SK-N-SH (cell line): ENCODE measurements at regions not wholly inside any gene's neighbourhood (a gene's known extent, or its start where the extent isn't known, plus 50 kb on each side); places are given as distances from the start of the nearest gene placed in this dataset.

ENCODE experiments used
- CTCF ChIA-PET: fragments of 300-600, 350-600 bp; formaldehyde crosslinking; extraction: SDS; loops from one replicate; lab custom pipeline; 2021; lab: Yijun Ruan, JAX
- POLR2A ChIA-PET: fragments of 350-600 bp; sonication (Branson Sonifier 250); formaldehyde crosslinking; extraction: SDS; loops from one replicate; lab custom pipeline; 2020; ENCODE audit warnings: antibody characterized with exemption, inconsistent platforms; lab: Yijun Ruan, JAX
- DNase-seq: peaks from one replicate; pipeline ENCODE4 v3.0.0; 2012
- H2AFZ ChIP-seq: fragments of 200-600 bp; sonication (generic); 2 replicates; pipeline ENCODE4 v1.8.1; 2016; ENCODE audit warnings: antibody characterized with exemption, mild to moderate bottlenecking, low read depth
- H3F3A ChIP-seq: fragments of 200-600 bp; sonication (generic); replicated peaks from 2 replicates; pipeline ENCODE3; 2016; ENCODE audit warnings: antibody characterized with exemption, mild to moderate bottlenecking; ENCODE audit not compliant: insufficient read depth
- H3K27ac ChIP-seq, 2 experiments: fragments of 200-500 bp in 1 of 2; fragments of 200-600 bp in 1 of 2; sonication (Bioruptor generic) in 1 of 2; sonication (generic), shearing (Covaris generic) in 1 of 2; 2 replicates each; pipeline versions ENCODE4 v1.5.1 to v1.6.1; 2014 to 2016; ENCODE audit warnings: low read depth in 2 of 2, inconsistent platforms in 1 of 2, low read length in 1 of 2, mild to moderate bottlenecking in 1 of 2, mixed read lengths in 1 of 2
- H3K27me3 ChIP-seq: fragments of 200-600 bp; sonication (generic), shearing (Covaris generic); 2 replicates; pipeline ENCODE4 v1.6.1; 2016; ENCODE audit warnings: mixed run types; ENCODE audit not compliant: insufficient read depth
- H3K36me3 ChIP-seq, 2 experiments: fragments of 200-500 bp in 1 of 2; fragments of 200-600 bp in 1 of 2; sonication (Bioruptor generic) in 1 of 2; sonication (generic) in 1 of 2; replicated peaks in 1 of 2; 2 replicates each; pipeline versions ENCODE3 to v1.5.1; 2014 to 2016; ENCODE audit warnings: low read length in 1 of 2, mild to moderate bottlenecking in 1 of 2; ENCODE audit not compliant: insufficient read depth in 2 of 2, control insufficient read depth in 1 of 2
- H3K4me1 ChIP-seq, 2 experiments: fragments of 200-500 bp in 1 of 2; fragments of 200-600 bp in 1 of 2; sonication (Bioruptor generic) in 1 of 2; sonication (generic), shearing (Covaris generic) in 1 of 2; 2 replicates each; pipeline versions ENCODE4 v1.5.1 to v1.6.1; 2014 to 2016; ENCODE audit warnings: low read depth in 1 of 2, low read length in 1 of 2, mixed run types in 1 of 2; ENCODE audit not compliant: insufficient read depth in 2 of 2, control insufficient read depth in 1 of 2
- H3K4me2 ChIP-seq: fragments of 200-600 bp; sonication (generic), shearing (Covaris generic); 2 replicates; pipeline ENCODE4 v1.6.1; 2017; ENCODE audit warnings: mixed run types
- H3K4me3 ChIP-seq, 2 experiments: fragments of 200-500 bp in 1 of 2; fragments of 200-600 bp in 1 of 2; sonication (Bioruptor generic) in 1 of 2; sonication (generic), shearing (Covaris generic) in 1 of 2; 2 replicates each; pipeline versions ENCODE4 v1.5.1 to v1.8.1; 2014 to 2016; ENCODE audit warnings: low read depth in 2 of 2, inconsistent platforms in 1 of 2, low read length in 1 of 2, mild to moderate bottlenecking in 1 of 2, mixed read lengths in 1 of 2, moderate library complexity in 1 of 2
- H3K79me2 ChIP-seq: fragments of 200-600 bp; sonication (generic); 2 replicates; pipeline ENCODE4 v1.8.1; 2017; ENCODE audit warnings: mild to moderate bottlenecking; ENCODE audit not compliant: insufficient read depth
- H3K9ac ChIP-seq: fragments of 200-600 bp; sonication (generic); 2 replicates; pipeline ENCODE4 v1.6.1; 2017; ENCODE audit warnings: mixed run types
- H3K9me2 ChIP-seq: fragments of 200-600 bp; sonication (generic); 2 replicates; pipeline ENCODE4 v1.6.1; 2017; ENCODE audit warnings: mixed run types
- H3K9me3 ChIP-seq: fragments of 200-600 bp; sonication (generic); 2 replicates; pipeline ENCODE4 v1.6.1; 2017; ENCODE audit warnings: mixed run types, mild to moderate bottlenecking, moderate library complexity
- H4K20me1 ChIP-seq: fragments of 200-600 bp; sonication (generic); 2 replicates; pipeline ENCODE4 v1.6.1; 2017; ENCODE audit warnings: mild to moderate bottlenecking, mixed run types; ENCODE audit not compliant: insufficient read depth
- CHD2 ChIP-seq: fragments of 150-350 bp; IDR thresholded peaks from 2 replicates; pipeline ENCODE4 v1.6.1; 2018; ENCODE audit warnings: low read length; ENCODE audit not compliant: partially characterized antibody
- EZH2phosphoT487 ChIP-seq: fragments of 200-600 bp; sonication (generic); IDR thresholded peaks from 2 replicates; pipeline ENCODE4 v1.6.1; 2017; ENCODE audit warnings: low read depth, mixed run types, mild to moderate bottlenecking, antibody characterized with exemption, moderate library complexity, borderline replicate concordance
- FOSL2 ChIP-seq: IDR thresholded peaks from 2 replicates; pipeline ENCODE4 v1.4.0; 2012; ENCODE audit warnings: low read depth, mild to moderate bottlenecking, moderate library complexity, borderline replicate concordance
- FOXJ3 ChIP-seq: sonication (generic); formaldehyde crosslinking; IDR thresholded peaks from 2 replicates; pipeline ENCODE4 v1.5.1; 2020; ENCODE audit warnings: mild to moderate bottlenecking, missing genetic modification reagents
- GABPA ChIP-seq: IDR thresholded peaks from 2 replicates; pipeline ENCODE4 v1.4.0; 2012; ENCODE audit warnings: low read depth, mild to moderate bottlenecking
- GATA2 ChIP-seq: sonication (generic); formaldehyde crosslinking; IDR thresholded peaks from 2 replicates; pipeline ENCODE4 v1.5.0; 2020; ENCODE audit warnings: mild to moderate bottlenecking, missing genetic modification reagents
- IRF3 ChIP-seq: fragments of 150-350 bp; IDR thresholded peaks from 2 replicates; pipeline ENCODE4 v1.6.1; 2016; ENCODE audit warnings: mild to moderate bottlenecking, low read depth, low read length
- JUND ChIP-seq: IDR thresholded peaks from 2 replicates; pipeline ENCODE4 v1.4.0; 2012
- MAX ChIP-seq: IDR thresholded peaks from 2 replicates; pipeline ENCODE4 v1.4.0; 2012; ENCODE audit warnings: low read depth
- PBX3 ChIP-seq: IDR thresholded peaks from 2 replicates; pipeline ENCODE4; 2012
- POLR2AphosphoS5 ChIP-seq: IDR thresholded peaks from 2 replicates; pipeline ENCODE4 v1.6.1; 2012; ENCODE audit warnings: low read depth, low read length
- RAD21 ChIP-seq: IDR thresholded peaks from 2 replicates; pipeline ENCODE4 v1.6.1; 2012; ENCODE audit warnings: mild to moderate bottlenecking, low read length
- RFX5 ChIP-seq: IDR thresholded peaks from 2 replicates; pipeline ENCODE4 v1.6.1; 2012; ENCODE audit warnings: mild to moderate bottlenecking, improper control_type of control experiment, low read length
- SIN3A ChIP-seq: IDR thresholded peaks from 2 replicates; pipeline ENCODE4 v1.6.1; 2012; ENCODE audit warnings: low read depth, mild to moderate bottlenecking, low read length, moderate library complexity, borderline replicate concordance
- SMC3 ChIP-seq: IDR thresholded peaks from 2 replicates; pipeline ENCODE4 v1.6.1; 2012; ENCODE audit warnings: low read depth, low read length, improper control_type of control experiment
- TAF1 ChIP-seq: IDR thresholded peaks from 2 replicates; pipeline ENCODE4 v1.6.1; 2012; ENCODE audit warnings: low read depth, mild to moderate bottlenecking, low read length, moderate library complexity, borderline replicate concordance
- TCF12 ChIP-seq: IDR thresholded peaks from 2 replicates; pipeline ENCODE4 v1.4.0; 2012
- TEAD4 ChIP-seq: IDR thresholded peaks from 2 replicates; pipeline ENCODE4 v1.4.0; 2012; ENCODE audit warnings: mild to moderate bottlenecking, borderline replicate concordance; ENCODE audit not compliant: insufficient read depth
- YY1 ChIP-seq: IDR thresholded peaks from 2 replicates; pipeline ENCODE4 v1.4.0; 2012; ENCODE audit warnings: low read depth, mild to moderate bottlenecking
- ZBTB33 ChIP-seq: IDR thresholded peaks from 2 replicates; pipeline ENCODE4 v1.4.0; 2012; ENCODE audit warnings: low read depth, borderline replicate concordance
- WGBS: methylation state at CpG from one replicate; pipeline ENCODE4 v1.1.6; 2017; ENCODE audit warnings: low lambda C conversion rate; 5-methylcytosine and 5-hydroxymethylcytosine counted together
- TF ChIP-seq, protein P1 (sequence below): IDR thresholded peaks from 2 replicates; pipeline ENCODE4 v1.4.0; 2012; ENCODE audit warnings: low read depth, borderline replicate concordance
- TF ChIP-seq, protein P2 (sequence below): fragments of 150-350 bp; IDR thresholded peaks from 2 replicates; pipeline ENCODE4 v1.6.1; 2017; ENCODE audit warnings: antibody characterized with exemption, low read length, low read depth, borderline replicate concordance

- Histone ChIP-seq H3K36me3 (no peaks in the 10 kb centered on the region), H3K9ac (no peak overlapping the region), H3K4me3 (no peak overlapping the region), H3K4me2 (no peak overlapping the region), H3K27ac (no peak overlapping the region), H4K20me1 (no peaks in the 10 kb centered on the region), H3K4me1 (peaks cover 0 to 2% of the 10 kb centered on the region in 2 experiments; a peak in 1 of 4 replicates), H3K27me3 (no peaks in the 10 kb centered on the region), H3K79me2 (no peaks in the 10 kb centered on the region), H3F3A (no peaks in the 10 kb centered on the region), H3K9me3 (no peaks in the 10 kb centered on the region), H3K9me2 (no peaks in the 10 kb centered on the region), H2AFZ (0 out of 2 replicates have a peak overlapping the region, but pooled peaks have one; percentile 86)
- 12% methylated on average over 1 of the region's 1 CpG for WGBS
- DNase-seq: no peak
- POLR2A ChIA-PET: no interaction called here
- TF ChIP-seq JUND (no peak), TEAD4 (no peak), RFX5 (no peak), SIN3A (no peak)
- CTCF ChIA-PET: no interaction called here
Observed at GRCh38 chr7:136087881-136088280, 110.7 kb upstream of the MTPN start.

- Histone ChIP-seq H3K27ac (no peak overlapping the region), H3K4me2 (peak overlapping the region; percentile 60), H3K4me1 (peaks cover 0 to 2% of the 10 kb centered on the region in 2 experiments; a peak in 1 of 4 replicates), H3K27me3 (no peaks in the 10 kb centered on the region), H4K20me1 (no peaks in the 10 kb centered on the region), H3K9me3 (no peaks in the 10 kb centered on the region), H3F3A (no peaks in the 10 kb centered on the region), H3K36me3 (no peaks in the 10 kb centered on the region), H2AFZ (peak overlapping the region; percentile 86), H3K9me2 (no peaks in the 10 kb centered on the region), H3K9ac (peak overlapping the region; percentile 62), H3K79me2 (no peaks in the 10 kb centered on the region), H3K4me3 (peak overlapping the region; percentile 49 to 58; a peak in 3 of 4 replicates)
- ChIA-PET CTCF (interaction anchor here (0.9 to 1.1 kb wide), 2 partner anchors 29 kb away, joined by 4 to 6 read pairs; no protein-coding TSS in a partner anchor), POLR2A (no interaction called here)
- 29% methylated on average over 3 of the region's 3 CpGs for WGBS
- peak; percentile 43 for DNase-seq
- TF ChIP-seq FOSL2 (no peak), GATA2 (CRISPR knock-in tag) (no peak), TEAD4 (no peak), RFX5 (no peak), PBX3 (no peak), YY1 (no peak), TAF1 (0 out of 2 replicates have a peak, but pooled peaks have one; percentile 15), POLR2AphosphoS5 (peak; percentile 60), GABPA (no peak), CHD2 (no peak), SIN3A (no peak), ZBTB33 (no peak), EZH2phosphoT487 (no peak), TCF12 (no peak), IRF3 (peak; percentile 30; the same call in 1 of the 2 replicates), MAX (no peak), RAD21 (no peak), FOXJ3 (CRISPR knock-in tag) (no peak), JUND (no peak), SMC3 (no peak)
- TF ChIP-seq, protein P1, sequence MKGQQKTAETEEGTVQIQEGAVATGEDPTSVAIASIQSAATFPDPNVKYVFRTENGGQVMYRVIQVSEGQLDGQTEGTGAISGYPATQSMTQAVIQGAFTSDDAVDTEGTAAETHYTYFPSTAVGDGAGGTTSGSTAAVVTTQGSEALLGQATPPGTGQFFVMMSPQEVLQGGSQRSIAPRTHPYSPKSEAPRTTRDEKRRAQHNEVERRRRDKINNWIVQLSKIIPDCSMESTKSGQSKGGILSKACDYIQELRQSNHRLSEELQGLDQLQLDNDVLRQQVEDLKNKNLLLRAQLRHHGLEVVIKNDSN: peak; percentile 95
- TF ChIP-seq, protein P2, sequence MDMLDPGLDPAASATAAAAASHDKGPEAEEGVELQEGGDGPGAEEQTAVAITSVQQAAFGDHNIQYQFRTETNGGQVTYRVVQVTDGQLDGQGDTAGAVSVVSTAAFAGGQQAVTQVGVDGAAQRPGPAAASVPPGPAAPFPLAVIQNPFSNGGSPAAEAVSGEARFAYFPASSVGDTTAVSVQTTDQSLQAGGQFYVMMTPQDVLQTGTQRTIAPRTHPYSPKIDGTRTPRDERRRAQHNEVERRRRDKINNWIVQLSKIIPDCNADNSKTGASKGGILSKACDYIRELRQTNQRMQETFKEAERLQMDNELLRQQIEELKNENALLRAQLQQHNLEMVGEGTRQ: peak; percentile 80
Observed at GRCh38 chr7:136086712-136087111, 109.6 kb upstream of the MTPN start.
